GM18867 (cell line): ENCODE measurements at regions not wholly inside any gene's neighbourhood (a gene's known extent, or its start where the extent isn't known, plus 50 kb on each side); places are given as distances from the start of the nearest gene placed in this dataset.

Experiments
- ATAC-seq: cut with Tn5 transposase; IDR thresholded peaks from one replicate; pipeline ENCODE4 v1.9.1; 2021; ENCODE audit warnings: mild to moderate bottlenecking, moderate library complexity; ENCODE audit not compliant: unreplicated experiment

GRCh38 chr2:8416849-8417832 lies 264.7 kb upstream of the ID2 start:
- ATAC-seq: no peak

GRCh38 chr2:8418721-8419120 lies 263.1 kb upstream of the ID2 start:
- no peak for ATAC-seq

- peak; percentile 91 for ATAC-seq
These were observed 260.0 kb upstream of the ID2 start for GRCh38 chr2:8421658-8422449.

- ATAC-seq: no peak
These were observed 259.4 kb upstream of the ID2 start for GRCh38 chr2:8422450-8422800.

GRCh38 chr2:8424997-8425900 lies 256.6 kb upstream of the ID2 start:
- no peak for ATAC-seq

- no peak for ATAC-seq
These were observed 255.3 kb upstream of the ID2 start for GRCh38 chr2:8426550-8426949.

- ATAC-seq: no peak
These were observed 254.6 kb upstream of the ID2 start for GRCh38 chr2:8427211-8427610.

GRCh38 chr2:8430628-8431027 lies 251.2 kb upstream of the ID2 start:
- no peak for ATAC-seq

GRCh38 chr2:8431446-8432125 lies 250.3 kb upstream of the ID2 start:
- no peak for ATAC-seq

- ATAC-seq: no peak
These were observed 249.0 kb upstream of the ID2 start for GRCh38 chr2:8432706-8433336.

GRCh38 chr2:8433390-8433789 lies 248.5 kb upstream of the ID2 start:
- ATAC-seq: no peak

GRCh38 chr2:8435608-8436007 lies 246.2 kb upstream of the ID2 start:
- ATAC-seq: no peak

GRCh38 chr2:8436585-8436984 lies 245.3 kb upstream of the ID2 start:
- no peak for ATAC-seq

- no peak for ATAC-seq
These were observed 244.5 kb upstream of the ID2 start for GRCh38 chr2:8437228-8437948.

- no peak for ATAC-seq
These were observed 243.9 kb upstream of the ID2 start for GRCh38 chr2:8437949-8438400.

GRCh38 chr2:8438476-8438875 lies 243.4 kb upstream of the ID2 start:
- no peak for ATAC-seq

- ATAC-seq: no peak
These were observed 242.9 kb upstream of the ID2 start for GRCh38 chr2:8438996-8439395.

GRCh38 chr2:8440029-8440778 lies 241.7 kb upstream of the ID2 start:
- ATAC-seq: no peak
